A549 (cell line): ENCODE measurements at regions not wholly inside any gene's neighbourhood (a gene's known extent, or its start where the extent isn't known, plus 50 kb on each side); places are given as distances from the start of the nearest gene placed in this dataset.
"Not testable (repeated sequence)": the region's sequence is repeated elsewhere in the genome, so short reads cannot be mapped to it uniquely, and the experiment has no call there.

Experiments
- ATAC-seq, 2 experiments: fragments of 200-7000 bp in 1 of 2; fragments of >200 bp in 1 of 2; cut with Nextera tagmentation in 1 of 2; cut with Tn5 transposase in 1 of 2; 3 replicates each; pipeline versions ENCODE4 v1.8.0 to v1.9.1; 2018 to 2020; ENCODE audit warnings: mild to moderate bottlenecking in 1 of 2, moderate library complexity in 1 of 2
- CTCF ChIA-PET: fragments of 300-600 bp; sonication (Branson Sonifier 250); formaldehyde crosslinking; extraction: SDS; loops from one replicate; lab custom pipeline; 2021; ENCODE audit warnings: antibody characterized with exemption, inconsistent platforms; lab: Yijun Ruan, JAX
- POLR2A ChIA-PET: fragments of 350-600 bp; formaldehyde crosslinking; extraction: SDS; loops from one replicate; lab custom pipeline; 2021; ENCODE audit warnings: antibody characterized with exemption, inconsistent platforms; lab: Yijun Ruan, JAX
- DNase-seq, 2 experiments: peaks; one replicate each; pipeline versions ENCODE4 v3.0.0 to v3.0.0-alpha.2; 2011 to 2016; ENCODE audit warnings: low read depth in 1 of 2, low spot score in 1 of 2
- FAIRE-seq: peaks from 2 replicates; lab custom pipeline; 2011; peaks lifted over from hg19 to GRCh38; lab: Jason Lieb, UNC
- H3K27ac ChIP-seq, 2 experiments: fragments of >200 bp; sonication (Bioruptor Twin); formaldehyde crosslinking; 3 replicates each; pipeline ENCODE4 v1.5.1; 2016 to 2017
- H3K4me1 ChIP-seq: fragments of >200 bp; sonication (Bioruptor Twin); formaldehyde crosslinking; 3 replicates; pipeline ENCODE4 v1.6.1; 2016
- H3K4me2 ChIP-seq: fragments of >200 bp; sonication (Bioruptor Twin); formaldehyde crosslinking; 3 replicates; pipeline ENCODE4 v1.6.1; 2016
- H3K4me3 ChIP-seq: fragments of >200 bp; sonication (Bioruptor Twin); formaldehyde crosslinking; 3 replicates; pipeline ENCODE4 v1.5.1; 2016
- H3K9me3 ChIP-seq: fragments of >200 bp; sonication (Bioruptor Twin); formaldehyde crosslinking; 3 replicates; pipeline ENCODE4 v1.6.1; 2016
- ATOH8 ChIP-seq: fragments of 250-450 bp; sonication (Bioruptor Pico); IDR thresholded peaks from 2 replicates; pipeline ENCODE4 v1.5.0; 2020; ENCODE audit warnings: low read depth, mild to moderate bottlenecking, moderate library complexity
- BHLHE40 ChIP-seq: IDR thresholded peaks from 2 replicates; pipeline ENCODE4 v1.6.1; 2012; ENCODE audit warnings: low read depth, low read length, inconsistent platforms
- CTCF ChIP-seq: fragments of >200 bp; sonication (Bioruptor Twin); formaldehyde crosslinking; IDR thresholded peaks from 3 replicates; pipeline ENCODE4 v1.5.1; 2016
- EHMT2 ChIP-seq: fragments of 200-600 bp; sonication (generic); IDR thresholded peaks from 2 replicates; pipeline ENCODE4 v1.6.1; 2016; ENCODE audit warnings: antibody characterized with exemption, low read depth, mild to moderate bottlenecking, moderate library complexity
- ELK1 ChIP-seq: fragments of 150-350 bp; IDR thresholded peaks from 2 replicates; pipeline ENCODE4 v1.6.1; 2014; ENCODE audit warnings: low read depth, mild to moderate bottlenecking, low read length
- FOSB ChIP-seq: fragments of 250-450 bp; sonication (Bioruptor Pico); IDR thresholded peaks from 2 replicates; pipeline ENCODE4 v1.5.0; 2020; ENCODE audit warnings: mild to moderate bottlenecking, moderate library complexity
- HMGXB4 ChIP-seq: fragments of 250-450 bp; sonication (Bioruptor Pico); IDR thresholded peaks from 2 replicates; pipeline ENCODE4 v1.5.0; 2021; ENCODE audit warnings: mild to moderate bottlenecking, moderate library complexity, borderline replicate concordance
- HOXB13 ChIP-seq: fragments of 250-450 bp; sonication (Bioruptor Pico); IDR thresholded peaks from 2 replicates; pipeline ENCODE4 v1.5.0; 2020; ENCODE audit warnings: low read depth, mild to moderate bottlenecking, moderate library complexity
- KDM1A ChIP-seq: fragments of 200-600 bp; sonication (generic); IDR thresholded peaks from 2 replicates; pipeline ENCODE4 v1.6.1; 2016; ENCODE audit warnings: low read depth, mild to moderate bottlenecking
- KDM5A ChIP-seq: fragments of 200-600 bp; sonication (generic); IDR thresholded peaks from 2 replicates; pipeline ENCODE4 v1.6.1; 2016; ENCODE audit warnings: antibody characterized with exemption, mild to moderate bottlenecking
- MAZ ChIP-seq: fragments of 150-350 bp; IDR thresholded peaks from 2 replicates; pipeline ENCODE4 v1.6.1; 2014; ENCODE audit warnings: antibody characterized with exemption, low read depth, low read length, borderline replicate concordance
- NFE2L2 ChIP-seq: fragments of 150-350 bp; conservative IDR thresholded peaks from 2 replicates; pipeline ENCODE4 v1.6.1; 2014; ENCODE audit warnings: low read length
- PBX3 ChIP-seq: IDR thresholded peaks from 2 replicates; pipeline ENCODE4 v1.6.1; 2012
- PHF8 ChIP-seq: fragments of 200-600 bp; sonication (generic); IDR thresholded peaks from 2 replicates; pipeline ENCODE4 v1.6.1; 2016; ENCODE audit warnings: low read depth, mild to moderate bottlenecking, antibody characterized with exemption, moderate library complexity, borderline replicate concordance
- WGBS: methylation state at CpG from one replicate; pipeline ENCODE4 v1.1.6; 2017; ENCODE audit errors: missing lambda C conversion rate; 5-methylcytosine and 5-hydroxymethylcytosine counted together

GRCh38 chr6:120451508-120451907 is 882.8 kb downstream of the TBC1D32 start:
- Histone ChIP-seq H3K9me3 (no peaks in the 10 kb centered on the region), H3K4me1 (no peaks in the 10 kb centered on the region), H3K4me2 (no peak overlapping the region), H3K27ac (no peak overlapping the region), H3K4me3 (no peak overlapping the region)
- TF ChIP-seq CTCF = no peak
- TF ChIP-seq KDM1A = no peak
- TF ChIP-seq NFE2L2 = no peak
- DNase-seq (no peak), FAIRE-seq (no peak), ATAC-seq (no peak)
- ChIA-PET CTCF (no interaction called here), POLR2A (no interaction called here)

GRCh38 chr6:120447605-120448004 is 886.7 kb downstream of the TBC1D32 start:
- DNase-seq (no peak), ATAC-seq (no peak), FAIRE-seq (no peak)
- ChIA-PET CTCF (no interaction called here), POLR2A (no interaction called here)
- Histone ChIP-seq H3K27ac (no peak overlapping the region), H3K9me3 (no peaks in the 10 kb centered on the region), H3K4me2 (no peak overlapping the region), H3K4me3 (no peak overlapping the region), H3K4me1 (no peaks in the 10 kb centered on the region)
- TF ChIP-seq PBX3 = no peak
- TF ChIP-seq BHLHE40 = no peak
- TF ChIP-seq ELK1 = no peak
- no peak for TF ChIP-seq MAZ
- TF ChIP-seq FOSB (CRISPR knock-in tag) = no peak
- TF ChIP-seq ATOH8 (CRISPR knock-in tag) = no peak
- no peak for TF ChIP-seq HMGXB4 (CRISPR knock-in tag)
- 16% methylated on average over 3 of the region's 3 CpGs for WGBS

GRCh38 chr6:120432840-120433239 is 901.4 kb downstream of the TBC1D32 start:
- CTCF ChIA-PET, H3K4me1 ChIP-seq, POLR2A ChIA-PET, ATAC-seq, H3K4me3 ChIP-seq, DNase-seq, H3K9me3 ChIP-seq, FAIRE-seq, H3K27ac ChIP-seq, H3K4me2 ChIP-seq: not testable (repeated sequence)
- 0% methylated on average over 2 of the region's 11 CpGs for WGBS

GRCh38 chr6:120431841-120432240 is 902.4 kb downstream of the TBC1D32 start:
- ATAC-seq = no peak
- POLR2A ChIA-PET = no interaction called here
- FAIRE-seq = no peak

More at GRCh38 chr6:120431841-120432240, 902.4 kb downstream of the TBC1D32 start:
- Histone ChIP-seq H3K27ac (no peak overlapping the region), H3K4me1 (no peaks in the 10 kb centered on the region), H3K4me2 (no peak overlapping the region), H3K9me3 (no peaks in the 10 kb centered on the region), H3K4me3 (no peak overlapping the region)
- WGBS = 45% methylated on average over 11 of the region's 11 CpGs
- TF ChIP-seq EHMT2 (no peak), HOXB13 (no peak), KDM5A (no peak), PHF8 (no peak), ELK1 (no peak)
- no peak for DNase-seq
- CTCF ChIA-PET = no interaction called here
